ENCODE measurements at regions not wholly inside any gene's neighbourhood (a gene's known extent, or its start where the extent isn't known, plus 50 kb on each side); places are given as distances from the start of the nearest gene placed in this dataset.
A peak's percentile ranks its signal among the peaks of the same experiment; 100 is the strongest.

GRCh38 chr2:223221139-223221835 is 169.3 kb downstream of the KCNE4 start:
- Histone ChIP-seq H3K4me1 (ENCODE audit: insufficient read depth, poor library complexity, severe bottlenecking) (peaks cover 13% of the 10 kb centered on the region), H3K27ac (ENCODE audit: poor library complexity, severe bottlenecking) (no peak overlapping the region), H3K9me3 (ENCODE audit: severe bottlenecking) (no peaks in the 10 kb centered on the region), H3K27me3 (ENCODE audit: insufficient read depth, poor library complexity, severe bottlenecking) (no peaks in the 10 kb centered on the region), H3K36me3 (ENCODE audit: low read depth) (no peaks in the 10 kb centered on the region), H3K4me3 (ENCODE audit: severe bottlenecking) (no peak overlapping the region)
- ATAC-seq (ENCODE audit: low read depth) (no peak), DNase-seq (ENCODE audit: low spot score) (no peak)
- TF ChIP-seq CTCF (IDR thresholded peaks at IDR 0.05; ENCODE audit: poor library complexity, severe bottlenecking) = no peak

GRCh38 chr2:223222397-223222796 is 170.4 kb downstream of the KCNE4 start:
- no peak for DNase-seq (ENCODE audit: low spot score)
- Histone ChIP-seq H3K27ac (ENCODE audit: poor library complexity, severe bottlenecking) (no peak overlapping the region), H3K36me3 (ENCODE audit: low read depth) (no peaks in the 10 kb centered on the region), H3K27me3 (ENCODE audit: insufficient read depth, poor library complexity, severe bottlenecking) (no peaks in the 10 kb centered on the region), H3K4me3 (ENCODE audit: severe bottlenecking) (no peak overlapping the region), H3K9me3 (ENCODE audit: severe bottlenecking) (no peaks in the 10 kb centered on the region), H3K4me1 (ENCODE audit: insufficient read depth, poor library complexity, severe bottlenecking) (peaks cover 11% of the 10 kb centered on the region)
- peak; percentile 97 for ATAC-seq (ENCODE audit: low read depth)
- no peak for TF ChIP-seq CTCF (IDR thresholded peaks at IDR 0.05; ENCODE audit: poor library complexity, severe bottlenecking)

GRCh38 chr2:223223156-223223555 is 171.2 kb downstream of the KCNE4 start:
- peaks cover 5% of the 10 kb centered on the region for H3K4me1 ChIP-seq (ENCODE audit: insufficient read depth, poor library complexity, severe bottlenecking)
- no peak for TF ChIP-seq CTCF (IDR thresholded peaks at IDR 0.05; ENCODE audit: poor library complexity, severe bottlenecking)
- H3K36me3 ChIP-seq (ENCODE audit: low read depth) = no peaks in the 10 kb centered on the region
- no peaks in the 10 kb centered on the region for H3K27me3 ChIP-seq (ENCODE audit: insufficient read depth, poor library complexity, severe bottlenecking)
- no peak overlapping the region for H3K27ac ChIP-seq (ENCODE audit: poor library complexity, severe bottlenecking)
- DNase-seq (ENCODE audit: low spot score) (no peak), ATAC-seq (ENCODE audit: low read depth) (no peak)
- no peaks in the 10 kb centered on the region for H3K9me3 ChIP-seq (ENCODE audit: severe bottlenecking)
- H3K4me3 ChIP-seq (ENCODE audit: severe bottlenecking) = no peak overlapping the region

DNA sequence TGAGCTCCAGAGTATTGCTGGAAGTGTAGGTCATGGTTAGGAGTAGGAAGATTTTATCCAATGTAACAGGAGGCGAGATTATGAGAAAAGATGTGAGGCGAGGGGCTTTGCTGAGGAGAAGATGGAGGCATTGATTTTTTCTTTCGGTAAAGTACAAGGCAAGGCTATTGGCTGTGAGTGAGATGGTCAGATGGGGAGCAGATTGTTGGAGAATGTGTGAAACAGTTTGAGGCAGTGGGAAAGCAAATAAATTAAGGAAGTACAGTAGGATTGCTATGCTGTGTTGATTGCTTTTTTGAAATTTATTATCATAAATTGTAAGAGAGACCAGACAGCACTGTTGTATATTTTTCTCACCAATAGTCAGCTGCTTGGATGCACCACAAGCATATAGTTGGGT is 173.3 kb downstream of the KCNE4 start:
- DNase-seq (ENCODE audit: low spot score) = no peak

More for the DNA sequence above, 173.3 kb downstream of the KCNE4 start:
- Histone ChIP-seq H3K4me1 (ENCODE audit: insufficient read depth, poor library complexity, severe bottlenecking) (peaks cover 5% of the 10 kb centered on the region), H3K9me3 (ENCODE audit: severe bottlenecking) (no peaks in the 10 kb centered on the region), H3K27me3 (ENCODE audit: insufficient read depth, poor library complexity, severe bottlenecking) (no peaks in the 10 kb centered on the region), H3K27ac (ENCODE audit: poor library complexity, severe bottlenecking) (no peak overlapping the region), H3K4me3 (ENCODE audit: severe bottlenecking) (no peak overlapping the region), H3K36me3 (ENCODE audit: low read depth) (no peaks in the 10 kb centered on the region)
- no peak for ATAC-seq (ENCODE audit: low read depth)
- no peak for TF ChIP-seq CTCF (IDR thresholded peaks at IDR 0.05; ENCODE audit: poor library complexity, severe bottlenecking)

Data from RWPE2 (cell line).